Kidney epithelial cell (primary cell): ENCODE measurements at regions not wholly inside any gene's neighbourhood (a gene's known extent, or its start where the extent isn't known, plus 50 kb on each side); places are given as distances from the start of the nearest gene placed in this dataset.

Experiments
- DNase-seq: peaks from one replicate; pipeline ENCODE4 v3.0.0-alpha.2; 2010; ENCODE audit warnings: low read depth
- H3K27me3 ChIP-seq: 2 replicates; pipeline ENCODE4 v1.6.0; 2011; ENCODE audit warnings: low read length; ENCODE audit not compliant: control insufficient read depth, insufficient read depth
- H3K36me3 ChIP-seq: 2 replicates; pipeline ENCODE4 v1.5.1; 2011; ENCODE audit warnings: low read length; ENCODE audit not compliant: control insufficient read depth, insufficient read depth
- H3K4me3 ChIP-seq: 2 replicates; pipeline ENCODE4 v1.5.1; 2011; ENCODE audit warnings: low read depth, mild to moderate bottlenecking, control low read depth, low read length
- TF ChIP-seq, protein P1 (sequence below): IDR thresholded peaks from 2 replicates; pipeline ENCODE4 v1.5.1; 2011; ENCODE audit warnings: mild to moderate bottlenecking, moderate library complexity, low read length, control low read depth, inconsistent platforms; ENCODE audit not compliant: insufficient read depth, poor library complexity, severe bottlenecking

DNA sequence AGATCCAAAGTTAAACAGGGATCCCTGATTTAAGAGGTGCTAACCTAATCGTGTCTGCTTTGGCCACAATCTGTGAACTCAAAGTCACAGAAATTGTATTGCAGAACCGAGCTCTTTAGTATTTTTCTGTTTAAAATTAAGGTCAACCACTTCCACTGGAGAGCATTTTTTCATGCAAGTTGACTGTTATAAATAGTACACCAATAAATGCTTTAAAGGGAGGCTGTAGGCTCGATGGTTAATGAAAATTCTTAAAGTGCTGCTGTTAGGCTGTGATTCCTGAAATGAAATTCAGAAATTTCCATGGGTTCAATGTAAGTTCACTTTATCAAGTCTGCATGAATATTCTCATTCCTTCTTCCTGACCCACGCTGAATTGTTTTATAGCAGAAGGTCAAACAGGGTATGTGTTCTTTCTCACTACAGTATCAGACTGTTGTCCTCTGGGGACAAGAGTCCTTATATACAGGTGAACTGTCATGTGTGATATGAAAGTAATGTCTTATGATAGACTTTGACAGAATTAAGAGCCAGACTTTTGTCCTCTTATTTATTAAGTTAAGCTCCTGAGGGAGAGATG lies 92.5 kb upstream of the HDGFL1 start:
- Histone ChIP-seq H3K27me3 (no peaks in the 10 kb centered on the region), H3K4me3 (no peak overlapping the region), H3K36me3 (no peaks in the 10 kb centered on the region)
- DNase-seq: no peak
- TF ChIP-seq, protein P1, sequence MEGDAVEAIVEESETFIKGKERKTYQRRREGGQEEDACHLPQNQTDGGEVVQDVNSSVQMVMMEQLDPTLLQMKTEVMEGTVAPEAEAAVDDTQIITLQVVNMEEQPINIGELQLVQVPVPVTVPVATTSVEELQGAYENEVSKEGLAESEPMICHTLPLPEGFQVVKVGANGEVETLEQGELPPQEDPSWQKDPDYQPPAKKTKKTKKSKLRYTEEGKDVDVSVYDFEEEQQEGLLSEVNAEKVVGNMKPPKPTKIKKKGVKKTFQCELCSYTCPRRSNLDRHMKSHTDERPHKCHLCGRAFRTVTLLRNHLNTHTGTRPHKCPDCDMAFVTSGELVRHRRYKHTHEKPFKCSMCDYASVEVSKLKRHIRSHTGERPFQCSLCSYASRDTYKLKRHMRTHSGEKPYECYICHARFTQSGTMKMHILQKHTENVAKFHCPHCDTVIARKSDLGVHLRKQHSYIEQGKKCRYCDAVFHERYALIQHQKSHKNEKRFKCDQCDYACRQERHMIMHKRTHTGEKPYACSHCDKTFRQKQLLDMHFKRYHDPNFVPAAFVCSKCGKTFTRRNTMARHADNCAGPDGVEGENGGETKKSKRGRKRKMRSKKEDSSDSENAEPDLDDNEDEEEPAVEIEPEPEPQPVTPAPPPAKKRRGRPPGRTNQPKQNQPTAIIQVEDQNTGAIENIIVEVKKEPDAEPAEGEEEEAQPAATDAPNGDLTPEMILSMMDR: no peak

DNA sequence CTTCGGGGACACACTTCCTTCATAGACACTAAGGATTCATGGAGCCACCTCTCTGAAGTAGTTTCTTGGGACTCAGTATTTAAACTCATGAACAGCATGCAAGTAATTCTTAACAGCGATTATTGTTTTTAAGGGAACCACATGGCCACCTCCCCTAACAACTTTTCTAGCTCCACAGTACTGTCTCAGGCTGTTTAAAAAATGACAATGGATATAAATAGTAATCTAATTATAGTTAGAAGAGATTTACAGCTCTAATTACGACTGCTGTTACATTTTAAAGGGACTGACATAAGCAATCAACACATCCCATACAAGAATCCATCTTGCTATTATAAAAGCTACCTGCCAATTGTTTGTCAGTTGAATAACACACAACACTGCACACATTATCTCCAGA lies 72.1 kb upstream of the HDGFL1 start:
- no peak overlapping the region for H3K4me3 ChIP-seq
- TF ChIP-seq, protein P1: no peak
- no peaks in the 10 kb centered on the region for H3K27me3 ChIP-seq
- no peaks in the 10 kb centered on the region for H3K36me3 ChIP-seq
- no peak for DNase-seq

DNA sequence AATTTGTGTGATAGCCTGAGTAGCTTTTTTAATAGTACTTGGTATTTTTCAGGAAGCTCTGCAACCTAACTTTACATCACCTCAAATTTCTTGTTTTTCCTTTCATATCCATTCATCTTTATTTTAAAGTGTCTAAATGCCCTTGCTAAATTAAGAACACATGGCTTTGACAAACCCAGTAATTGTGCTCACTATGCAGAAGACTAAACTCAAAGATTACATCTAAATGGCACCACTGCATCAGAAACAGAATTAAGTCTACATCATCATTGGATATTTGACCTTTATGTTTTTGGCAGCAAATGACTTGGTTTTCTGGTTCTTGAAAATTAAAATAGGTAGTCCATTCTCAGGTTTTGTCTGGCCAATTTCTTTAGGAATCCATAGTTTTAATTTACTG lies 69.6 kb upstream of the HDGFL1 start:
- Histone ChIP-seq H3K4me3 (no peak overlapping the region), H3K27me3 (no peaks in the 10 kb centered on the region), H3K36me3 (no peaks in the 10 kb centered on the region)
- TF ChIP-seq, protein P1: no peak
- no peak for DNase-seq

DNA sequence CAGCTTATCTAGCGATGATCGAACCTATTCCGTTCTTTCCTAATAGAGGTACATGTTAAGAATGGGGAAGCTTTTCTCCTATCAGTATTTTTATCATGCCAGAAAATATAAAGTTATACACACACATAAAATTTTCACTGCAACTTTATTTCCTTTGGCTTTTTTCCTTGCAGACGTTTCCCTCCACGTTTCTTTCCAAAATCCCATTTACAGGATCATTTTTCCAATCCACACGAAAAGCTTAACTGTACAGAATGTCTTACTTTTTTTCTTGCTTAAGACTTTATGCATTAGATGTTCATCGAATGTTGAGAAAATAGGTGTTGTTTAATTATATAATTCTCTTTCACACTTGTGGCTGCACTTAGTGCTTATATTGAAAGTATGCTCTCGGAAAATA lies 62.9 kb upstream of the HDGFL1 start:
- Histone ChIP-seq H3K27me3 (no peaks in the 10 kb centered on the region), H3K4me3 (no peak overlapping the region), H3K36me3 (no peaks in the 10 kb centered on the region)
- TF ChIP-seq, protein P1: no peak
- no peak for DNase-seq

DNA sequence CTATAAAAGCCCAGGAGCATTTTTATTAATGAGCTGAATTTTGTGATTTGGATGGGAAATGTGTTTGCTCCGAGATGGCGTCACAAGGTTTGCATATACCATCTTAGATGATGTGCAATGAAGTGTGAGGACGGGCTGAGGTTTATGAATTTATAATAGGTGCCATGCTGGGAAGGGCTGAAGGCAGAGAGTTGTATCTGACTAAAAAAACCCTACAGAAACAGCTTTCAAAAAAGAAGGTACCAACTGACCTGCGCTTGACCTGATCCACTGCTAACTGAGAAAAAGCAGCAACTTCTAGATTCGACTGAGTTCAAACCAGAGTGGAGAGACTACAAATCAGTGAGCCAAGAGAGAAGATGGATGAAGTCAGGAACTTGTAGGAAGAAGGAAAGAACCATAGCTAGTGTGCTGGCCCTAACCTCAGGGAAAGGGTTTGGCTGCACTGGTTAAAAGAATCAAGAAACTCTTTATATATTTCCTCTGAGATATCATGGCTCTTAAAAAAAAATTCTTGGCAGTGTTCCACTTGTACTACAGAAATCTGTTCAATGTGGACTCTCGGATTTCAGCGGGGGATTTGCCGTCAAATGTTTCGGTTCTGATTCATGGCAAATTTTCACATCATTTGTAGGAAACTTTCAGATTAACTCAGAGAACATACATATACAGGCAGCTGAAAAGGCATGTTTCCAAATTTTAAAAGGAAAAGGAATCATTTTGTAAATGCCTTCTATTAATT lies 56.5 kb upstream of the HDGFL1 start:
- Histone ChIP-seq H3K36me3 (no peaks in the 10 kb centered on the region), H3K27me3 (no peaks in the 10 kb centered on the region), H3K4me3 (no peak overlapping the region)
- TF ChIP-seq, protein P1: no peak
- DNase-seq: no peak

DNA sequence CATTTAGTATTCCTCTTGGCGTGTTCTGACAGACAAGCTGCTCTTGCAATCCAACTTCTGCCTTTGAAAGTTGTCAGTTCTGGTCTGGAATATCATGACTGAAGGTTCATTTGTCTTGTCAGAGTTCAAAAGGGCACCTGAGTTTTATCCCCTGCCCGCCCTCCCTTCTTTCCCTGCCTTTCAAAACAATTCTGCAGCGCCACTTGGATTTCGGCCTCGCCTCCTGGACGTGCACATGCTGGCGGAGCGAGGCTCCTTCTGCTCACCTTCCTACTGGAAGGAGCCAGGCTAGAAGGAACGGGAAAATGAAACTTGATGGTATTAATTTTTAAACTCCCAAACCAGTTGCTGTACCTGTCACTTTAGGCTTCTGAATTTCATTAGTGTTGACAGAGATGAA lies 55.7 kb upstream of the HDGFL1 start:
- H3K36me3 ChIP-seq: no peaks in the 10 kb centered on the region
- TF ChIP-seq, protein P1: no peak
- H3K27me3 ChIP-seq: no peaks in the 10 kb centered on the region
- H3K4me3 ChIP-seq: no peak overlapping the region
- no peak for DNase-seq
